Stimulated activated CD4-positive, alpha-beta T cell treated with anti-CD3 and anti-CD28 coated beads, Interleukin-1b, Interleukin-23, amount 100 ng/mL, for 1 hour (primary cell): ENCODE measurements at regions not wholly inside any gene's neighbourhood (a gene's known extent, or its start where the extent isn't known, plus 50 kb on each side); places are given as distances from the start of the nearest gene placed in this dataset.
"Not testable (repeated sequence)": the region's sequence is repeated elsewhere in the genome, so short reads cannot be mapped to it uniquely, and the experiment has no call there.

Experiments used
- DNase-seq, 2 donors: peaks; one replicate each; pipeline ENCODE4 v3.0.0-alpha.2; 2020; ENCODE audit warnings: low read depth in 2 of 2

GRCh38 chr7:65621580-65622201 is 248.0 kb downstream of the ZNF92 start:
- DNase-seq, result not testable (repeated sequence)

- DNase-seq, result not testable (repeated sequence)
Measured at GRCh38 chr7:65631236-65631635, 241.6 kb upstream of the VKORC1L1 start.

GRCh38 chr7:65633587-65634404 is 239.1 kb upstream of the VKORC1L1 start:
- DNase-seq, result not testable (repeated sequence)

- not testable (repeated sequence) for DNase-seq
Measured at GRCh38 chr7:65638918-65639317, 234.0 kb upstream of the VKORC1L1 start.

GRCh38 chr7:65639717-65640116 is 233.2 kb upstream of the VKORC1L1 start:
- not testable (repeated sequence) for DNase-seq

GRCh38 chr7:65643498-65643897 is 229.4 kb upstream of the VKORC1L1 start:
- DNase-seq, result not testable (repeated sequence)

GRCh38 chr7:65647153-65647964 is 225.5 kb upstream of the VKORC1L1 start:
- not testable (repeated sequence) for DNase-seq

- not testable (repeated sequence) for DNase-seq
Measured at GRCh38 chr7:65651174-65651573, 221.7 kb upstream of the VKORC1L1 start.

- DNase-seq, result not testable (repeated sequence)
Measured at GRCh38 chr7:65651826-65652592, 220.9 kb upstream of the VKORC1L1 start.

- not testable (repeated sequence) for DNase-seq
Measured at GRCh38 chr7:65652669-65653068, 220.2 kb upstream of the VKORC1L1 start.

GRCh38 chr7:65656494-65657188 is 216.2 kb upstream of the VKORC1L1 start:
- DNase-seq, result not testable (repeated sequence)

- not testable (repeated sequence) for DNase-seq
Measured at GRCh38 chr7:65683362-65683761, 189.5 kb upstream of the VKORC1L1 start.

- DNase-seq, result not testable (repeated sequence)
Measured at GRCh38 chr7:65699026-65699714, 173.7 kb upstream of the VKORC1L1 start.

GRCh38 chr7:65699715-65700356 is 173.0 kb upstream of the VKORC1L1 start:
- DNase-seq, result not testable (repeated sequence)

GRCh38 chr7:65719123-65719798 is 153.6 kb upstream of the VKORC1L1 start:
- not testable (repeated sequence) for DNase-seq

- peak; percentile 52 to 56 for DNase-seq
Measured at GRCh38 chr7:65722361-65722792, 150.5 kb upstream of the VKORC1L1 start.

- DNase-seq, result not testable (repeated sequence)
Measured at GRCh38 chr7:65727182-65727581, 145.7 kb upstream of the VKORC1L1 start.

- no peak for DNase-seq
Measured at GRCh38 chr7:65731129-65731528, 141.7 kb upstream of the VKORC1L1 start.

- no peak for DNase-seq
Measured at GRCh38 chr7:65731562-65732035, 141.3 kb upstream of the VKORC1L1 start.
